Small intestine (tissue), 7 donors: ENCODE measurements at regions not wholly inside any gene's neighbourhood (a gene's known extent, or its start where the extent isn't known, plus 50 kb on each side); places are given as distances from the start of the nearest gene placed in this dataset.

ENCODE experiments used
- DNase-seq, 2 donors: peaks; one replicate each; pipeline versions ENCODE4 v3.0.0 to v3.0.0-alpha.2; 2013
- FAIRE-seq: peaks from 2 replicates; lab custom pipeline; 2012; peaks lifted over from hg19 to GRCh38; lab: Jason Lieb, UNC
- H3K27ac ChIP-seq, 3 donors: one replicate each; pipeline ENCODE4 v1.5.1; 2013; ENCODE audit warnings: low read length in 2 of 3, mild to moderate bottlenecking in 2 of 3, control low read depth in 1 of 3, inconsistent platforms in 1 of 3, low read depth in 1 of 3, moderate library complexity in 1 of 3
- H3K27me3 ChIP-seq, 3 donors: one replicate each; pipeline ENCODE4 v1.6.1; 2013; ENCODE audit warnings: low read length in 3 of 3, inconsistent platforms in 1 of 3; ENCODE audit not compliant: control insufficient read depth in 3 of 3, insufficient read depth in 3 of 3
- H3K36me3 ChIP-seq, 3 donors: one replicate each; pipeline ENCODE4 v1.6.1; 2013; ENCODE audit warnings: low read length in 3 of 3, inconsistent platforms in 1 of 3, low read depth in 1 of 3, mild to moderate bottlenecking in 1 of 3, moderate library complexity in 1 of 3; ENCODE audit not compliant: control insufficient read depth in 3 of 3, insufficient read depth in 2 of 3
- H3K4me1 ChIP-seq, 3 donors: one replicate each; pipeline ENCODE4 v1.6.1; 2013; ENCODE audit warnings: low read length in 2 of 3, inconsistent platforms in 1 of 3, low read depth in 1 of 3, mild to moderate bottlenecking in 1 of 3, moderate library complexity in 1 of 3; ENCODE audit not compliant: control insufficient read depth in 3 of 3, insufficient read depth in 2 of 3
- H3K4me3 ChIP-seq, 3 donors: one replicate each; pipeline ENCODE4 v1.5.1; 2013; ENCODE audit warnings: low read length in 3 of 3, control low read depth in 1 of 3, inconsistent platforms in 1 of 3, low read depth in 1 of 3, mild to moderate bottlenecking in 1 of 3, moderate library complexity in 1 of 3
- H3K9me3 ChIP-seq, 2 donors: one replicate each; pipeline ENCODE4 v1.6.1; 2013; ENCODE audit warnings: low read depth in 1 of 2, low read length in 1 of 2; ENCODE audit not compliant: control insufficient read depth in 2 of 2, insufficient read depth in 1 of 2
- WGBS, 3 donors: extraction: QIAGEN DNeasy Blood & Tissue Kit; methylation state at CpG; one replicate each; pipeline ENCODE4 v1.1.7; 2013; 5-methylcytosine and 5-hydroxymethylcytosine counted together
- donor health status: healthy with polysubstance abuse.
- donor health status: control.
- donor health status: control.
- donor health status: Bipolar disorder and iron deficiency.
- donor health status: healthy.

- Histone ChIP-seq H3K4me1 (peaks cover 0 to 5% (median 0%) of the 10 kb centered on the region in 3 donors), H3K4me3 (no peak overlapping the region), H3K36me3 (no peaks in the 10 kb centered on the region), H3K27me3 (peaks cover 0 to 1% (median 0%) of the 10 kb centered on the region in 3 donors), H3K27ac (peak overlapping the region in 1 of 3 donors; percentile 73), H3K9me3 (no peaks in the 10 kb centered on the region)
- DNase-seq (peak; percentile 53 to 85), FAIRE-seq (no peak)
- WGBS, 3 donors, result 11 to 40% (median 31%) methylated on average over 10 of the region's 10 CpGs
These were observed 159.2 kb upstream of the ALKAL2 start for GRCh38 chr2:446963-447530.

GRCh38 chr2:446303-446874 lies 158.5 kb upstream of the ALKAL2 start:
- 53 to 66% (median 53%) methylated on average over 11 of the region's 11 CpGs for WGBS, 3 donors
- FAIRE-seq (no peak), DNase-seq (no peak)
- Histone ChIP-seq H3K36me3 (no peaks in the 10 kb centered on the region), H3K4me1 (peaks cover 0 to 5% (median 0%) of the 10 kb centered on the region in 3 donors), H3K4me3 (no peak overlapping the region), H3K27me3 (no peaks in the 10 kb centered on the region), H3K9me3 (no peaks in the 10 kb centered on the region), H3K27ac (no peak overlapping the region)

- no peak for DNase-seq
- WGBS, 3 donors, result 89 to 95% (median 90%) methylated on average over 6 of the region's 6 CpGs
- Histone ChIP-seq H3K9me3 (no peaks in the 10 kb centered on the region), H3K4me1 (peaks cover 0 to 7% (median 0%) of the 10 kb centered on the region in 3 donors), H3K27ac (no peak overlapping the region), H3K4me3 (no peak overlapping the region), H3K27me3 (no peaks in the 10 kb centered on the region), H3K36me3 (no peaks in the 10 kb centered on the region)
- FAIRE-seq, result no peak
These were observed 158.0 kb upstream of the ALKAL2 start for GRCh38 chr2:445896-446295.

- no peak overlapping the region for H3K27ac ChIP-seq
- H3K4me1 ChIP-seq, result peaks cover 0 to 12% (median 0%) of the 10 kb centered on the region in 3 donors
- DNase-seq (no peak), FAIRE-seq (no peak)
- 86 to 90% (median 87%) methylated on average over 39 of the region's 39 CpGs for WGBS, 3 donors
- no peaks in the 10 kb centered on the region for H3K36me3 ChIP-seq
- no peaks in the 10 kb centered on the region for H3K27me3 ChIP-seq
- H3K9me3 ChIP-seq, result no peaks in the 10 kb centered on the region
- H3K4me3 ChIP-seq, result no peak overlapping the region
These were observed 157.3 kb upstream of the ALKAL2 start for GRCh38 chr2:444937-445884.

- H3K27me3 ChIP-seq, result no peaks in the 10 kb centered on the region
- WGBS, 3 donors, result 65 to 73% (median 70%) methylated on average over 6 of the region's 6 CpGs
- no peak overlapping the region for H3K27ac ChIP-seq
- peaks cover 0 to 17% (median 0%) of the 10 kb centered on the region in 3 donors for H3K4me1 ChIP-seq
- H3K9me3 ChIP-seq, result no peaks in the 10 kb centered on the region
- FAIRE-seq (no peak), DNase-seq (no peak)
- H3K36me3 ChIP-seq, result no peaks in the 10 kb centered on the region
- H3K4me3 ChIP-seq, result no peak overlapping the region
These were observed 155.8 kb upstream of the ALKAL2 start for GRCh38 chr2:443741-444140.

GRCh38 chr2:443216-443615 lies 155.3 kb upstream of the ALKAL2 start:
- FAIRE-seq (no peak), DNase-seq (no peak)
- Histone ChIP-seq H3K27ac (no peak overlapping the region), H3K4me3 (no peak overlapping the region), H3K4me1 (peaks cover 0 to 17% (median 0%) of the 10 kb centered on the region in 3 donors), H3K36me3 (no peaks in the 10 kb centered on the region), H3K9me3 (no peaks in the 10 kb centered on the region), H3K27me3 (no peaks in the 10 kb centered on the region)
- WGBS, 3 donors, result 90 to 93% (median 90%) methylated on average over 19 of the region's 19 CpGs

GRCh38 chr2:441258-442022 lies 153.5 kb upstream of the ALKAL2 start:
- WGBS, 3 donors, result 36 to 69% (median 40%) methylated on average over 16 of the region's 16 CpGs
- FAIRE-seq (no peak), DNase-seq (peak in 1 of 2 donors; percentile 79)
- peak overlapping the region in 1 of 3 donors; percentile 36 for H3K27ac ChIP-seq
- no peaks in the 10 kb centered on the region for H3K27me3 ChIP-seq
- peaks cover 0 to 13% (median 0%) of the 10 kb centered on the region in 3 donors for H3K4me1 ChIP-seq
- peak overlapping the region in 1 of 3 donors; percentile 17 for H3K4me3 ChIP-seq
- no peaks in the 10 kb centered on the region for H3K36me3 ChIP-seq
- no peaks in the 10 kb centered on the region for H3K9me3 ChIP-seq

GRCh38 chr2:440403-440740 lies 152.5 kb upstream of the ALKAL2 start:
- Histone ChIP-seq H3K27me3 (no peaks in the 10 kb centered on the region), H3K27ac (no peak overlapping the region), H3K4me3 (no peak overlapping the region), H3K36me3 (no peaks in the 10 kb centered on the region), H3K4me1 (peaks cover 0 to 12% (median 0%) of the 10 kb centered on the region in 3 donors), H3K9me3 (peaks cover 0 to 3% of the 10 kb centered on the region in 2 donors)
- FAIRE-seq (no peak), DNase-seq (no peak)
- WGBS, 3 donors, result 66 to 73% (median 68%) methylated on average over 4 of the region's 4 CpGs
